ENCODE measurements at regions not wholly inside any gene's neighbourhood (a gene's known extent, or its start where the extent isn't known, plus 50 kb on each side); places are given as distances from the start of the nearest gene placed in this dataset.

DNA sequence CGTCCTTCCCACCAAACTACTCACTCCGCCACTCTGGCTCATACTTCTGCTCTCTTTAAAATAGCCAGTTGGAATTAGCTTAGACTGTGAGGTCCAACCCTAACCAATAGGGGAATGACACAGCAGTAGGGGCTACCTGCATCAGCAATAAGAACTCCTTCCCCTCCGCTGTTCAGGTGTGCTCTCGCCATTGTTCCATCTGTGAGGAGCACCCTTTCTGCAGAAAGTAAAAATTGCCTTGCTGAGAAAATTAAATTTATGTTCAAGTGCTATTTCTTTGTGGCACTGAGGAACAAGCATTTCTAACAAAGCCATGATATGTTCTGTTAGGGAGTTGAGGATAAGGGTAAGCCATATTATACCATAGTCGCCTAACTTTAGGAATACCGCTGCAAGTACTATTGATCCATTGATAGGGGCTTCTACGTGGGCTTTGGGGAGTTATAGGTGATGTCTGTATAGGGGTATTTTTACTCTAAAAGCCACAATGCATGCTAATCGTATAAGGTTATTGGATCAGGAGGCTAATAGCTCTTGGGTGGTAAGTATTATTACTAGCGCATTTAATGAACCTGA lies 1269.5 kb downstream of the TYW1 start:
- DNase-seq = no peak

GRCh38 chr7:68267486-68267885 lies 1270.9 kb downstream of the TYW1 start:
- no peak for DNase-seq

GRCh38 chr7:68269405-68269804 lies 1272.8 kb downstream of the TYW1 start:
- no peak for DNase-seq

DNA sequence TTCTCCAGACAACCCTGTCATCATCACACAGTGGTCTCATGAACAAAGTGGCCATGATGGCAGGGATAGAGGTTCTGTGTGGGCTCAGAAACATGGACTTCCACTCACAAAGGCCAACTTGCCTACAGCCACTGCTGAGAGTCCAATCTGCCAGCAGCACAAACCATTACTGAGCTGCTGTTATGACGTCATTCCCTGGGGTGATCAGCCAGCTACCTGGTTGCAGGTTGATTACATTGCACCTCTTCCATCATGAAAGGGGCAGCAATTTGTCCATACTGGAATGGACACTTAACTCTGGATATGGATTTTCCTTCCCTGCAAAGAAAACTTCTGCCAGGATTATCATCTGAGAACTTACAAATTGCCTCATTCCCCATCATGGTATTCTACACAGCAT lies 1275.9 kb downstream of the TYW1 start:
- no peak for DNase-seq

GRCh38 chr7:68276725-68277124 lies 1280.1 kb downstream of the TYW1 start:
- no peak for DNase-seq

- no peak for DNase-seq
These were observed 1283.3 kb downstream of the TYW1 start for GRCh38 chr7:68279827-68280400.

DNA sequence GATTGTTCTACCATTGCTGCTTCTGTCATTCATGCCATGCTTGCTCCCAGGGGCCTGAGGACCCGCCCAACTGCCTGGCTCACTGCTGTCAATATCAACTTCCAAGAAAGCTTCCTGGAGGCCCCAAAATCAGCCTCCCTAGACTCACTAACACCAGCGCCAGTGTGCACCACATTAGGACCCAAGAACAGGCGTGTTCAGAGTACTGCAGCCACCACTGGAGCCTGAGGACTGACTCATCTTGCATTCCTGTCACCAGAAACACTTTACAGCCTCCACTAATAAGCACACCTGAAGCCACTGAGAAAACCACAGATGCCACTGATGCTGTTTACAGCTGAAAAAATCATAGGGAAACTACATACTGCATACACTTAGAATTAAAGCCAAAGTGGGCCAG lies 1284.3 kb downstream of the TYW1 start:
- no peak for DNase-seq

DNA sequence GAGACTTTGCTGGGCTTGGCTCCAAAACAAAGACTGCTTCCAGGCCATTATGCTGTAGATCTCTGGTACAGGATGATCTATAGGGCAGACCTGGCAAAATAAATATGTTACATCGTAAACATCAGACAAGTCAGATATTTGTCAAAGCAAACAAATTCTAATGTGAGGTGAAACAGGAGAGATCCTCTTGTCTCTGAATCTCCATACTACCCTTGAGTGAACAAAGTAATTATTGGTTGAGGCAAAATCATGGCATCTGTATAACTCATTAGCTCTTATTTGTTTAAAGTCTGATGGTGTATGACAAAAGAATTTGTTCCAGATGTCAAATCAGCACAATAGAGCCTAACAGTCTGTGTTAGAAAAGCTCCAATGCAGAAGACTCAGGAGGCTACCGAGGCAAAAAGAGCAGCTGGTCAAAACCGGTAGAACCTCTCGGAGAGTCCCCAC lies 1291.5 kb downstream of the TYW1 start:
- no peak for DNase-seq

- DNase-seq = no peak
These were observed 1295.1 kb downstream of the TYW1 start for GRCh38 chr7:68291710-68292109.

- no peak for DNase-seq
These were observed 1298.8 kb downstream of the TYW1 start for GRCh38 chr7:68295386-68295785.

DNA sequence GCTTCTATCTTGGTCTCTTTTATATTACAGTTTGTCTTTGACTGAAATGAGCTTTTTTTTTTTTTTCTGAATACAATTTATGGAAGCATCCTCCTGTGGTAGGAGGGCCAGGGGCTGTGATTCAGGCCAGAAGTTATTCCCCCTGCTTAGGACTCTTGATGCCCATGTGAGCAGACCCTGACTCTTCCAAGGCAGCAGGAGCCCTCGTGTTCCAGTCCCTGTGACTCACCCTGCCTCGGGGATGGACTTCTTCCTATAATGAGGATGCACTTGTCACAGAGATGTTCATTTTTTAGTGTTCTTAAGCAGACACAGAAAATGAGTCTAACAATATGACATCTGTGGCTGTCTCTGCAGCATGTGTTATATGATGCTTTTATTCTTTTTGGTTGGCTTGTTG lies 1293.7 kb upstream of the AUTS2 start:
- DNase-seq = no peak

- no peak for DNase-seq
These were observed 1291.6 kb upstream of the AUTS2 start for GRCh38 chr7:68306692-68307107.

DNA sequence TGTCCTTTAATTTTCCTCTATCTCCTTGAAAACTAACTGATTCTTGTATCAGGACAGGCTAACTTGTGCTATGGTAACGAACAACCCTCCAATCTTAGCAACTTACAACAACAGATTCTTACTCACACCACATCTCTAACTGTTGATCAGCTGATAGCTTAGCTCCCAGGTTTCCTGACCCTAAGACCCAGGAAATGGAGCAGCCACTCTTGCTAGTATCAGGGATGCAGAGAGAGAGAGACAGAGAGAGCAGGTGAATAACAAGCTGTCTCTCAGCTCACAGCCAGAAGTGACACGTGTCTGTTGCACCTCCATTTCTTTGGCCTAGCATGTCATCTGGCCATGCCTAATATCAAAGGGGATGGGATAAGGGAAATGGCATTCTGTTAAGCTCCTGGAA lies 1289.0 kb upstream of the AUTS2 start:
- DNase-seq = no peak

DNA sequence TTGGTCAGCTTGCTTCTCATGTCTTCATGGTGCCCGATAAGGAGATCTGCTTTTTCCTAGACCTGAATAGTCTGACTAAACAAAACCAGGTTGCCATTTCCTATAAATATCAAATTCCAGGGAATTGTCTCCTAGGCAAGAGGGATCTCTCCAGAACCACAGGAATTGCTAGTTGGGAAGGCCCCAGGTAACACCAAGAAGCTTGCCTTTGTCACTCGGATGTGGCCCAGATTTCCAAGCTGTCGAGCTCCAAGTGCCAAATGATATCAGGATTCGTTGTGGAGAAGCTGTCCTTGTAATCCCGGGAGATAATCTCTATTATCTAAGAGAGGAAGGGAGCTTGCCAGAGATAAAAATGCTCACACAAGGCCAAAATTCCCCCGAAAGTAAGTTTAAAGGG lies 1288.5 kb upstream of the AUTS2 start:
- no peak for DNase-seq

DNA sequence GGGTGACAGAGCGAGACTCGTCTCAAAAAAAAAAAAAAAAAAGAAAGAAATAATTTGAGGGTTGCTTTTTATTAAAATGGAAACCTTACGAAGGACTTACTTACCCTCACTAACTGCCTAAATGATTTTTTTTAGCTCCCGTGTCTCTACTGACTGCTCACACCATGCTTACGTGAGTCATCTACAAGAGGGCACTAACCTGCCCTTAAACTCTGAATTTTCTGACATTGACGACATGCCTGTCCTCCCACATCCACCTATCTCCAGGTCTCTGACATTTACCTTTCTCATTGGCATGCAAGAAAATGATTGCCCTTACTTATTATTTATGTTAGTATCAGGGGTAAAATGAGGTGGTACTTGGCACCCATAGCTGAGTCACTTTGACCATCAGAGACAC lies 1286.3 kb upstream of the AUTS2 start:
- DNase-seq = no peak

- no peak for DNase-seq
These were observed 1284.5 kb upstream of the AUTS2 start for GRCh38 chr7:68313806-68314205.

DNA sequence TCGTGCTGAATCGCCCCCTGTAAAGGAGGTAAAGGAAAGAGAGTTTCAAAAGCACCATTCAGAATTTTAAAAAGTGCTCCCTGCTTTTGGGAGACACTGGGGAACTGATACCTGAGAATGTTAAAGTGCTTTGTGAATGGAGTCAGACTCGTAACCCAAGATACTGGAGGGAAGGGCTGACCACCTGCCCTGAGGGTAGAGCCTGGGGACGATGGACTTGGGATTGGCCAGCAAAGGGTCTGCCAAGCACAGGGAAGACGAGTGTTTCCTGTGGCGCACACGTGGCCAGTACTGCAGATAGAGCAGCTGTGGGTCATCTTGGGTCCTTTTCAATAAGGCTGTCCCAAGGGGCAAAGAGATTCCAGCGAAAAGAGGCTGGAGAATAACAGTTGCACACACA lies 1284.1 kb upstream of the AUTS2 start:
- DNase-seq = no peak

DNA sequence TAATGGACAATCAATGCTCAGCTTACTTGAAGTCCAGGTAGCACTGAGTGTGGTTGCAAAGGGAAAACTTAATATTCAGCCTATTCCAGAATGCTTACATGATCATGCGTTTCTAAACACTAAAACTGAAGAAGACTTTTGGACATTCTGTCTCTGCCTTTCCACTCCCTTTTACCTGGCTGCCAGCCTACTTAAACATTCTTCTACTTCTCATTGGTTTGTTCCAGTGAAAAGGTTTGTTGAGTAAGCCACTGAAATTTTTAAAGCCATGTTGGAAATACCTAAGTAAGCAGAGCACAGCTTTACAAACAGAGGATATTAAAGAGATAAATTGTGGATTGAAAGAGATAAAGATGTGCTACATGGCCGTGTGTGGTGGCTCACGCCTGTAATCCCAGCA lies 1280.8 kb upstream of the AUTS2 start:
- DNase-seq = no peak

DNA sequence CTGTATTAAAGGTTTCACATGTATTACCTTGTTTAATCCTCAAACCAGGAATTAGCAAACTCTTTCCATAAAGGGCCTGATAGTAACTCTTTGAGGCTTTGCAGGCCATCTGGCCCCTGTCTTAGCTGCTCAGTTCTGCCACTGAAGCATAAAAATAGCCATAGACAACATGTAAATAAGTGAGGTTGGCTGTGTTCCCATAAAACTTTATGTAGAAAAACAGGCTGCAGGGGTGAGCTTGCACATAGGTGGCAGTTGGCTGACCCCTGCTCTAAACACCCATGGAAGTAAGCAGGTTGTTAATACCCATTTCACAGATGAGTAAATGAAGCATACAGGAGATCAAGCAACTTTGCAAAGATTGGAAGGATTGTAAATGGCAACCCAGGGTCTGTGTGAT lies 1279.2 kb upstream of the AUTS2 start:
- no peak for DNase-seq

DNA sequence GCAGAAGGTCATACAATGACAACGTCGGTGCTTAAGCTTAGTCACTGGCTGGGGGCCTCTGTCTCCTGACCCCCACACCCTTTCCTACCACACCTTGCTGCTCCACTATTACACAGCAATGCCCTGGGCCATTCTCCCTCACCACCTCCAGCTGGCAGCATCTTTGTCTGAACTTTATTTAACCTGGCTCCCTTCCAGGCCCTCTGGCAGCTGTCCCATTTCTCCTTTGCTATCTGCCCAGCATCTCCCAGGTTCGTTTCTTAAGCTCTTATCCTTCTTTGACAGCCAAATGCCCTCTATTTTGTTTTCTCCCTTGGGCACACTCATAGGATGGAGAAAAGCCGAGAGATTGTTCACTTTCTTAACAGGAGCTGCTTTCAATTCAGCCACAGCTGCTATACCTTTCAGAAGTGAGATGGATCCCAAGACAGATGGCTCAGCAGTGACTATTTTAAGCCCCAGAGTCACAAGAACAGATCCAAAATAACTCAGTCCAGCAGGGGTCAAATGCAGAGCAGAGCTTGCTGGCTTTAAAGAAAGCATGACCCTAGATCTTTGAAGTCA lies 1277.1 kb upstream of the AUTS2 start:
- no peak for DNase-seq

GRCh38 chr7:68321776-68322496 lies 1276.3 kb upstream of the AUTS2 start:
- DNase-seq = no peak

GRCh38 chr7:68324621-68325020 lies 1273.7 kb upstream of the AUTS2 start:
- no peak for DNase-seq

DNA sequence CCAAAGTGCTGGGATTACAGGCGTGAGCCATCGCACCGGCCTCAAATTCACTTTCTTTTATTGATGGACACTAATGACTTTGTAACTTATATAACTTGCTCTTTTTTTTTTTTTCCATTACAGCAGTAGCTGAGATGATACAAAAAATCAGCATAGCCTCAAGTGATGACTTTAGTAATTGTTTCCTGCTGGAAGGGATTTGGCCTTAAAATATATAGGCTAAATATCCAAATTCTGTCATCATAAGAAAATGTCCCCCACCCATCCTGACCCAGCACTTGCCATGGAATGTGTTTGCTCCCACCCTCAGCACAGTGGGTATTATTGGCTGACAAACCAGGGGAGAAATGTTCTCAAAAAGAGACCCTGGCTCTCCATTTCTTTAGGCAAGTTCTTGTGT lies 1264.1 kb upstream of the AUTS2 start:
- no peak for DNase-seq

DNA sequence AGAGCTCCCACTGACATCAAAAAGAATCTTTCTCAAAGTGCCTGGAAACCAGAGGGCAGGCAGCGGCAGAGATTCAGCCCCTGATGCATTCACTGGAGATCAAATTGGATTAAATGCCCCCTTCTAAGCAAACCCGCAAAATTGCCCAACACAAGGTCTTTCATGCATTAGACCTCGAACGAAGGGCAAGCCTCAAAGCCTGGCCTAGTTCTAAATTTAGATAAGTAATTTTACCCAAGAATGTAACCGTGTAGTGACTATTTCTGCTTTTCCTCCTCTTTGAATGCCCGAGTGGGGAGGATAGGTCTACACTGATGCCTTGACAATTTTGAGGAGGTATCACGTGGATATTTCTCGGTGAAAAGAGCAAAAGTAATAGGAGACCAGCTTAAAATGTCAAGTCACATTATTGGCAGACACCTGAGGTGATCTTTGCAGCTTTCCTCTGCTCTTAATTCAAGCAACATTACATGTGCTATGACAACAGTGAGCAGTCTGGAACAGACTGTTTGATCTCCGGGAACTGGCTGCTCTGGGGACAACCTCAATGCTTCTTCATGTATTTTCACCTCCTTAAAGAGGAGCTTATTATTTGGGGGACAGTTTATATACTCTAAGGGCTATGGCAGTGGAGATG lies 1263.5 kb upstream of the AUTS2 start:
- DNase-seq = no peak

All from activated T-cell treated with anti-CD3 and anti-CD28 coated beads for 4 hours (primary cell).